GM18907 (cell line): ENCODE measurements at regions not wholly inside any gene's neighbourhood (a gene's known extent, or its start where the extent isn't known, plus 50 kb on each side); places are given as distances from the start of the nearest gene placed in this dataset.
"Not testable (repeated sequence)": the region's sequence is repeated elsewhere in the genome, so short reads cannot be mapped to it uniquely, and the experiment has no call there.

Source experiments
- ATAC-seq: cut with Tn5 transposase; IDR thresholded peaks from one replicate; pipeline ENCODE4 v1.9.1; 2021; ENCODE audit warnings: mild to moderate bottlenecking, moderate library complexity; ENCODE audit not compliant: unreplicated experiment

DNA sequence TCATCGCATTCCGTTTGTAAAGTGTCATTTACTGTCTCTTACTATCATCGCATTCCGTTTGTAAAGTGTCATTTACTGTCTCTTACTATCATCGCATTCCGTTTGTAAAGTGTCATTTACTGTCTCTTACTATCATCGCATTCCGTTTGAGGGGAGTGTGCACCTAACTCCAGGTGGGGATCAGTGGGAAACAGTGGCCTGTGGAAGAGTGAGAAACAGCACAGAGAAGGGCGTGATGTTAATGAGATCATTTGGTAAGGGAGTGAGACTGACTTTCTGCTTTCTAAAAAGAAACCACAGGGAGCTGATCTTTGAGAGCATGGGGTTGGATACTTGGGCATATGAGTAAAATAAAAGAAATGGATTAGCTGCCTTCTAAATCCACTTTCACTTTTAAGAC lies 77.5 kb upstream of the ZPLD1 start:
- not testable (repeated sequence) for ATAC-seq

DNA sequence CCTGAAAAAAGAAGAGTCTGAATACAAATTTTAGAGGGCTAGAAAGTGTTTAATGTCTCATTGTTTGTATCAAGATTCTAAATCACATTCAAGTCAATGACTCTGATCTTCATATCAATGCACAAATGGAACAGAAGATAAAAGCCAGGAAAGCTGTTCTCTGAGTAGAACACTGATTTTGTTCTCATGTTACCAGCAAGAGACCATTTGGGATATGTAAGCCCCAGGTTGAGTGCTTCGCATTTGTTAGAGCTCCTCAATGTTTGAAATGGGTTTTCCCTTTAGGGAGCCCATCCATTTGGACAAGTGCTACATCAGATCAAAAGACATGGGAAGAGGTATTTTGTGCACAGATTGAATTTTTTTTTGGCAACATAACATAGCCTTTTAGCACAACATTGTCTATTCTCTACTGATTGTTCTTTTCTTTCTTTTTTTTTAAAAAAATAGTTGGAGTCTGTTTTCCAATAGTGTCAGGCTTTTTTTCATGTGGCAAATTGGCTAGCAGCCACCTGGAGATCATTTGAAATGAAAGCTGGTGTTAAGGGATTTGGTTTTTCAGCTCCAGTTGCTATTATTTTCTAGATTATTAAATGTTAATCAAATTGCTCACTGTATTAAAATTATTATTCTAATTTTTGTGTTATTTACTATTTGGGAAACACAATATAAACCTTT lies 74.5 kb upstream of the ZPLD1 start:
- ATAC-seq = no peak

DNA sequence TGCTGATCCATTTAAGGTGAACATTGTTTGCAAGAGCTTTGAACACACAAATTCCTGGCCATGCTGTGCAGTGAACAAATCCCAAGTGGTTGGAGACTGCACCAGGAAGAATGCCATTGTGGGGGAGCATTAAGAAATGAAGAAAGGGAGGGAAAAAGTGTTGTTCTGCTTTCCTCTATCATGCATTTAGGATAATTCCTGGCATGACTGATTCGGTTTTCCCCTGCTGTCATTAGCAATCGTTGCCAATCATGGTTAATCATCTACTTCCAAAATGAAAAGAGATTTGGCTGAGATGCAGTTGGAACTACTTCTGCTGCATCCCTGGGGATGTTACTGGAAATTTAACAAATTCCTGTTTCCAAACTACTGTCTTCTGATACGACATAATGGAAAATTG lies 73.7 kb upstream of the ZPLD1 start:
- ATAC-seq = no peak

DNA sequence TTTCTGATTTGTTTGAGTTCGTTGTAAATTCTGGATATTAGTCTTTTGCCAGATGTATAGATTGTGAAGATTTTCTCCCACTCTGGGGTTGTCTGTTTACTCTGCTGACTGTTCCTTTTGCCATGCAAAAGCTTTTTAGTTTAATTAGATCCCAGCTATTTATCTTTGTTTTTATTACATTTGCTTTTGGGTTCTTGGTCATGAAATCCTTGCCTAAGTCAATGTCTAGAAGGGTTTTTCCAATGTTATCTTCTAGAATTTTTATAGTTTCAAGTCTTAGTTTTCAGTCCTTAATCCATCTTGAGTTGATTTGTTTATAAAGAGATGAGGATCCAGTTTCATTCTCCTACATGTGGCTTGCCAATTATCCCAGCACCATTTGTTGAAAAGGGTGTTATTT lies 68.7 kb upstream of the ZPLD1 start:
- ATAC-seq = not testable (repeated sequence)

DNA sequence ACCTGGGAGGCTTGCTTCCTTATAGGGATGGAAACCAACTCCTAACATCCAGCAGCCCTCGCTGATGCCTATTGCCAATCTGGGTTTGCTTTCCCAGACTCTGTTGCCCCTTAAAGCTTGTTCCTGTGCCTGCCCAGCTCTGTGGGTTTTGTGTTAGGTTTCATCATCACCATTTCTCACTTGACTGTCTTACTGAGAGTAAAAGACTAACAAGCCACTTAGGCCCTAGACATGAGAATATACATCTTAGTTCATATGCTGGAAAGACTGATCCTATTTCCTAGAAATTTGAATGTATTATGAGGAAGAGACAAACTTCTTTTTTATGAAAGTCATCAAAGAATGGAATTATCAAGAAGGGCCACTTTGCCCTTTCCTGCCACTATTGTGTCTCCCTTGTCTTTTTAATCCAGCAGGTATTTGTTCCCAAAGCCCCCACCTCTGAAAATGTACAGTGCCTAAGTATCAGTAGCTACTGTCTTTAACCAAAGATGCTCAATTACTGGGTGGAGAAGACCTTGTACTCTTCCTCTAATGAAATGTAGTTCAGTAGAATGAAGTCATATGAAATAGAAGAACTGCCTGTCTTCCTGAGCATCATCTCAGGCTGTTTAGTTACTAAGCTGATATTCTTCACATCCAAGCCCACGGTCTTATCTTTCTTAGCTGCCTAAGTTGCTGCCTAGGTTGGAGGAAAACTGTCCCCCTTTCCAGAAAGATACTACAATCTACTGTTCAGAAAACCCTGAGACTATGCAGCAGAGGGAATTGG lies 59.8 kb upstream of the ZPLD1 start:
- no peak for ATAC-seq

DNA sequence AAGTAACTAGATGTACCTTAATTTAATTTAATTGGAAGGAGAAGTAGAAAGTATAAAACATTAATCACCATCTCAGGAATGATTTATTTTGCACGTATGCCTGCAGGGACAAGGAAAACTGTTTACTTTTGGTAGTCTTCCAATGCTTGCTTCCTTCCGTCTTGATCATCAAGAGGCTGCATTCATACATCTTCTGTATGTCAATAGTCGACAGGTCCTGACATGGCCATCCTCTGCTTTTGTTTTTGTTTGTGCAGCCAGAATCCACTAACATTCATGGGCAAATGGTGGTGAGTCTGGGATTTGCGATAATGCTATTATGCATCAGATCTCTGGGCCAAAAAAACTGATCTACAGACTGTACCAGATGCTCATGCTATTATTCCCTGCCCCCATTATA lies 56.6 kb upstream of the ZPLD1 start:
- ATAC-seq = no peak

DNA sequence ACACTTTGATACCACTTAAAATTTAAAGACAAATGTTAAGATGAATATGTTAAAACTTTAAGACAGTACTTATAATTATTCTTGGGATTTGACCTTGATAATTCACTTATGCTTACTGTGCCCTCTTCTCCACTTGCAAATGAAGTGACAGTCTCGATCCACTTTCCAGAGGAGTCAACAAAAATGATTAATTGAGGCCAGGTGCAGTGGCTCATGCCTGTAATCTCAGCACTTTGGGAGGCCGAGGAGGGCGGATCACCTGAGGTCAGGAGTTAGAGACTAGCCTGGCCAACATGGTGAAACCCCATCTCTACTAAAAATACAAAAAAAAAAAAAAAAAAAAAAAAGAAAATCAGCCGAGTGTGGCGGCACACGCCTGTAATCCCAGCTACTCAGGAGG lies 52.6 kb upstream of the ZPLD1 start:
- not testable (repeated sequence) for ATAC-seq
